KOPT-K1 (cell line): ENCODE measurements at regions not wholly inside any gene's neighbourhood (a gene's known extent, or its start where the extent isn't known, plus 50 kb on each side); places are given as distances from the start of the nearest gene placed in this dataset.
"Not testable (repeated sequence)": the region's sequence is repeated elsewhere in the genome, so short reads cannot be mapped to it uniquely, and the experiment has no call there.

ENCODE experiments used
- H3K27ac ChIP-seq: fragments of 200-600 bp; sonication (generic); 2 replicates; pipeline ENCODE4 v1.5.1; 2016; ENCODE audit warnings: antibody characterized with exemption, mild to moderate bottlenecking, low read depth, low read length; ENCODE audit not compliant: poor library complexity, severe bottlenecking
- H3K36me3 ChIP-seq: fragments of 200-600 bp; sonication (generic); 2 replicates; pipeline ENCODE4 v1.5.1; 2017; ENCODE audit warnings: antibody characterized with exemption, mild to moderate bottlenecking, low read length, moderate library complexity; ENCODE audit not compliant: insufficient read depth
- H3K9me3 ChIP-seq: fragments of 200-600 bp; sonication (generic); 2 replicates; pipeline ENCODE4 v1.5.1; 2017; ENCODE audit warnings: antibody characterized with exemption, low read length, mild to moderate bottlenecking; ENCODE audit not compliant: insufficient read depth, poor library complexity, severe bottlenecking

GRCh38 chr9:102435427-102435826 is 559.7 kb upstream of the CYLC2 start:
- no peaks in the 10 kb centered on the region for H3K9me3 ChIP-seq
- H3K36me3 ChIP-seq = no peaks in the 10 kb centered on the region
- no peak overlapping the region for H3K27ac ChIP-seq

- Histone ChIP-seq H3K9me3 (no peaks in the 10 kb centered on the region), H3K27ac (no peak overlapping the region), H3K36me3 (no peaks in the 10 kb centered on the region)
These were observed 560.6 kb upstream of the CYLC2 start for GRCh38 chr9:102434545-102434944.

DNA sequence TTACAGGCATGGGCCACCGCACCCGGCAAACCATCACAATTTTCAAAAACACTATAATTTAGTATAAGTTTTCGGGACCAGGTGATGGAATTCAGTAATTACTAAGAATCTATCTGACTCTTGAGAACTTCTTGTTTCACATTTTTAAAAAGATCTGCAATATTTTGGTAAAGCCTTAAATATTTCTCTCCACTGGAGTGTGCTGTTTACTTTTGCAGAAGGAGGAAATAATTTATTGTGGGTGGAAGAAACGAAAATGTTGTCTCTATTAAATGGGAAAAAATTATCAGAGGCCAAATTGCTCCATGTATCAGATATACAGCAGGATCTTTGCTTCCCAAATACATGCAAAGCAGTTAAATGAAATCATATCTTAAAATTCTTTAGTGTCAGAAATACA is 566.8 kb upstream of the CYLC2 start:
- no peaks in the 10 kb centered on the region for H3K9me3 ChIP-seq
- no peaks in the 10 kb centered on the region for H3K36me3 ChIP-seq
- H3K27ac ChIP-seq = no peak overlapping the region

- H3K9me3 ChIP-seq, H3K36me3 ChIP-seq, H3K27ac ChIP-seq: not testable (repeated sequence)
These were observed 578.9 kb upstream of the CYLC2 start for GRCh38 chr9:102416251-102416650.

DNA sequence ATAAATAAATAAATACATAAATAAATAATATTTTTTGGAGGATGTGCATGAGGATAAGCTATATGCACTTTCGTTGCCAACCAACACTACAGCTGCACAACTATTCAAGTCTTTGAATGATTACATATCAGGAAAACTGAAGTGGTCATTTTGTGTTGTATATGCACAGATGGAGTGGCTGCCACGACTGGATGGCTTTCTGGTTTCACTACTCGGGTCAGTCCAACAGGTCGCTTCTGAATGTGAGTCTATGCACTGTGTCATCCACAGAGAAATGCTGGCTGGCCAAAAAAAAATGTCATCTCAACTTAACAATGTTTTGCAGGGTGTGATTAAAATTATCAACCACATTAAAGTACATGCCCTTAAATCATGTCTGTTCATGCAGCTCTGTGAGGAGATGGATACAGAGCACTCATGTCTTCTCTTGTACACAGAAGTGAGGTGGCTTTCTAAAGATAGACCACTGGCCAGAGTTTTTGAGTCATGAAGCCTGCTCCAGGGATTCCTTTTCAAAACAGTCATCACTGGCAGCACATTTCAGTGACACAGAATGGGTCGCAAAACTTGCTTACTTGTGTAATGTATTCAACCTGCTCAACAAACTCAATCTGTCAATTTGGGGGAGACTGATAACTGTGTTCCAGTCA is 589.8 kb upstream of the CYLC2 start:
- no peak overlapping the region for H3K27ac ChIP-seq
- H3K36me3 ChIP-seq = no peaks in the 10 kb centered on the region
- H3K9me3 ChIP-seq = no peaks in the 10 kb centered on the region

- Histone ChIP-seq H3K36me3 (no peaks in the 10 kb centered on the region), H3K27ac (no peak overlapping the region)
These were observed 591.6 kb upstream of the CYLC2 start for GRCh38 chr9:102403514-102403913.

GRCh38 chr9:102398205-102398604 is 596.9 kb upstream of the CYLC2 start:
- Histone ChIP-seq H3K36me3 (no peaks in the 10 kb centered on the region), H3K27ac (no peak overlapping the region), H3K9me3 (no peaks in the 10 kb centered on the region)

More at GRCh38 chr9:102403514-102403913, 591.6 kb upstream of the CYLC2 start:
- no peaks in the 10 kb centered on the region for H3K9me3 ChIP-seq

- not testable (repeated sequence) for H3K36me3 ChIP-seq, H3K27ac ChIP-seq, H3K9me3 ChIP-seq
These were observed 609.5 kb upstream of the CYLC2 start for GRCh38 chr9:102385620-102386019.

- Histone ChIP-seq H3K9me3 (no peaks in the 10 kb centered on the region), H3K27ac (no peak overlapping the region), H3K36me3 (no peaks in the 10 kb centered on the region)
These were observed 624.2 kb upstream of the GRIN3A start for GRCh38 chr9:102362470-102363132.

GRCh38 chr9:102360846-102361245 is 622.4 kb upstream of the GRIN3A start:
- no peaks in the 10 kb centered on the region for H3K9me3 ChIP-seq
- no peak overlapping the region for H3K27ac ChIP-seq
- H3K36me3 ChIP-seq = no peaks in the 10 kb centered on the region

DNA sequence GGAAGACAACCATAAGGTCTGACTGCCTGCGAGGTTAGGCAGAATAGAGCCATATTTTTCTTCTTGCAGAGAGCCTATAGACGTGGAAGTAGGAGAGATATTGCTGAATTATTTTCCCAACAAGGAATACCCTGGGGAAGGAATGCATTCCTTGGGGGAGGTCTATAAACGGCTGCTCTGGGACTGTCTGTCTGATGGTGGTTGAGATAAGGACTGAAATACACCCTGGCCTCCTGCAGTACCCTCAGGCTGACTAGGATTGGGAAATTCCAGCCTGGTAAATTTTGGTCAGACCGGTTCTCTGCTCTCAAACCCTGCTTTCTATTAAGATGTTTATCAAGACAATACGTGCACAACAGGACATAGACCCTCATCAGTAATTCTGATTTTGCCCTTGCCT is 617.5 kb upstream of the GRIN3A start:
- Histone ChIP-seq H3K9me3 (no peaks in the 10 kb centered on the region), H3K36me3 (no peaks in the 10 kb centered on the region), H3K27ac (no peak overlapping the region)

- Histone ChIP-seq H3K9me3 (no peaks in the 10 kb centered on the region), H3K36me3 (no peaks in the 10 kb centered on the region), H3K27ac (no peak overlapping the region)
These were observed 615.6 kb upstream of the GRIN3A start for GRCh38 chr9:102354041-102354440.

- H3K9me3 ChIP-seq, H3K27ac ChIP-seq, H3K36me3 ChIP-seq: not testable (repeated sequence)
These were observed 599.0 kb upstream of the GRIN3A start for GRCh38 chr9:102337471-102337870.

DNA sequence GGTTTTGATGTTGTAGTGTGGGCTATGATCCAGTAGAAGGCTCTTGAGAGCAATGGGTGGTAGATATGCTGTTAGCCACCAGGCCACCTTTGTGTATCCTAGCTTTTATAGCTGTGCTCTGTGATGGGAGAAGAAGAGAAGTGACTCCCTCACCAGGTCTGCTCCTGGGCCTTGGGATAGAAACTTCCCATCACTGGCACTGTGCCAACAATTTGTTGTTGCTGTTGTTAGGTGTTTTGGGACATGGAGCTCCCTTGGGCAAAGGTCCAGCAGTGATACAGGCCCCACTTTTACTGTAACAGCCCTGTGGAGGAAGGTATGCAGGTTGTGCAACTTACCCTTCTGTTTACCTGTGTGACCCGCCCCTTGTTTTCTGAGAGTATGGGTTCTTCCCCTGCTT is 570.9 kb upstream of the GRIN3A start:
- H3K36me3 ChIP-seq = no peaks in the 10 kb centered on the region
- no peak overlapping the region for H3K27ac ChIP-seq
- H3K9me3 ChIP-seq = no peaks in the 10 kb centered on the region

- no peaks in the 10 kb centered on the region for H3K36me3 ChIP-seq
These were observed 556.7 kb upstream of the GRIN3A start for GRCh38 chr9:102295188-102295587.

GRCh38 chr9:102273952-102274351 is 535.5 kb upstream of the GRIN3A start:
- H3K27ac ChIP-seq = no peak overlapping the region
- no peaks in the 10 kb centered on the region for H3K36me3 ChIP-seq
- H3K9me3 ChIP-seq = no peaks in the 10 kb centered on the region

More at GRCh38 chr9:102295188-102295587, 556.7 kb upstream of the GRIN3A start:
- no peaks in the 10 kb centered on the region for H3K9me3 ChIP-seq
- no peak overlapping the region for H3K27ac ChIP-seq
